ENCODE measurements at regions not wholly inside any gene's neighbourhood (a gene's known extent, or its start where the extent isn't known, plus 50 kb on each side); places are given as distances from the start of the nearest gene placed in this dataset.

- Histone ChIP-seq H3K27ac (ENCODE audit: insufficient read depth in 1 of 2, low read depth in 1 of 2, low read length in 2 of 2, poor library complexity in 1 of 2, severe bottlenecking in 2 of 2) (no peak overlapping the region), H3K4me1 (ENCODE audit: control extremely low read depth in 1 of 4, control insufficient read depth in 4 of 4, insufficient read depth in 4 of 4, low read length in 3 of 4) (no peaks in the 10 kb centered on the region), H3K36me3 (ENCODE audit: control insufficient read depth in 4 of 4, insufficient read depth in 4 of 4, low read length in 3 of 4) (no peaks in the 10 kb centered on the region), H3K4me3 (ENCODE audit: control insufficient read depth in 1 of 7, extremely low read depth in 1 of 7, insufficient read depth in 4 of 7, low read depth in 2 of 7, low read length in 6 of 7) (no peak overlapping the region), H3K9me3 (ENCODE audit: control extremely low read depth in 1 of 5, control insufficient read depth in 4 of 5, insufficient read depth in 2 of 5, low read depth in 1 of 5, low read length in 4 of 5) (peaks cover 0 to 2% (median 0%) of the 10 kb centered on the region in 5 experiments), H3K27me3 (replicated peaks in 2 of 5; ENCODE audit: control insufficient read depth in 4 of 5, insufficient read depth in 5 of 5, low read length in 4 of 5) (peaks cover 0 to 46% (median 15%) of the 10 kb centered on the region in 5 experiments)
- CTCF ChIA-PET, result no interaction called here
- WGBS (ENCODE audit: insufficient coverage), result 79% methylated on average over 3 of the region's 6 CpGs
- DNase-seq, result no peak
- POLR2A ChIA-PET, result no interaction called here
Observed at GRCh38 chr9:124101215-124101968, 89.8 kb downstream of the LHX2 start.

GRCh38 chr9:124101969-124102345 is 90.4 kb downstream of the LHX2 start:
- WGBS (ENCODE audit: insufficient coverage), result 55% methylated on average over 6 of the region's 7 CpGs
- POLR2A ChIA-PET, result no interaction called here
- CTCF ChIA-PET, result no interaction called here
- no peaks in the 10 kb centered on the region for H3K36me3 ChIP-seq (ENCODE audit: control insufficient read depth in 4 of 4, insufficient read depth in 4 of 4, low read length in 3 of 4)
- no peak for DNase-seq
- no peak overlapping the region for H3K4me3 ChIP-seq (ENCODE audit: control insufficient read depth in 1 of 7, extremely low read depth in 1 of 7, insufficient read depth in 4 of 7, low read depth in 2 of 7, low read length in 6 of 7)
- H3K9me3 ChIP-seq (ENCODE audit: control extremely low read depth in 1 of 5, control insufficient read depth in 4 of 5, insufficient read depth in 2 of 5, low read depth in 1 of 5, low read length in 4 of 5), result peaks cover 0 to 2% (median 0%) of the 10 kb centered on the region in 5 experiments
- no peak overlapping the region for H3K27ac ChIP-seq (ENCODE audit: insufficient read depth in 1 of 2, low read depth in 1 of 2, low read length in 2 of 2, poor library complexity in 1 of 2, severe bottlenecking in 2 of 2)
- no peaks in the 10 kb centered on the region for H3K4me1 ChIP-seq (ENCODE audit: control extremely low read depth in 1 of 4, control insufficient read depth in 4 of 4, insufficient read depth in 4 of 4, low read length in 3 of 4)
- H3K27me3 ChIP-seq (replicated peaks in 2 of 5; ENCODE audit: control insufficient read depth in 4 of 5, insufficient read depth in 5 of 5, low read length in 4 of 5), result peaks cover 0 to 44% (median 15%) of the 10 kb centered on the region in 5 experiments

GRCh38 chr9:124102363-124102762 is 90.8 kb downstream of the LHX2 start:
- 90% methylated on average over 1 of the region's 3 CpGs for WGBS (ENCODE audit: insufficient coverage)
- H3K4me1 ChIP-seq (ENCODE audit: control extremely low read depth in 1 of 4, control insufficient read depth in 4 of 4, insufficient read depth in 4 of 4, low read length in 3 of 4), result no peaks in the 10 kb centered on the region
- ChIA-PET POLR2A (no interaction called here), CTCF (no interaction called here)
- H3K4me3 ChIP-seq (ENCODE audit: control insufficient read depth in 1 of 7, extremely low read depth in 1 of 7, insufficient read depth in 4 of 7, low read depth in 2 of 7, low read length in 6 of 7), result no peak overlapping the region
- H3K27me3 ChIP-seq (replicated peaks in 2 of 5; ENCODE audit: control insufficient read depth in 4 of 5, insufficient read depth in 5 of 5, low read length in 4 of 5), result peaks cover 0 to 41% (median 15%) of the 10 kb centered on the region in 5 experiments
- peak in 2 of 3 donors; percentile 19 to 20 for DNase-seq
- no peak overlapping the region for H3K27ac ChIP-seq (ENCODE audit: insufficient read depth in 1 of 2, low read depth in 1 of 2, low read length in 2 of 2, poor library complexity in 1 of 2, severe bottlenecking in 2 of 2)
- peaks cover 0 to 2% (median 0%) of the 10 kb centered on the region in 5 experiments for H3K9me3 ChIP-seq (ENCODE audit: control extremely low read depth in 1 of 5, control insufficient read depth in 4 of 5, insufficient read depth in 2 of 5, low read depth in 1 of 5, low read length in 4 of 5)
- H3K36me3 ChIP-seq (ENCODE audit: control insufficient read depth in 4 of 4, insufficient read depth in 4 of 4, low read length in 3 of 4), result no peaks in the 10 kb centered on the region

- H3K27me3 ChIP-seq (replicated peaks in 2 of 5; ENCODE audit: control insufficient read depth in 4 of 5, insufficient read depth in 5 of 5, low read length in 4 of 5), result peaks cover 0 to 29% (median 12%) of the 10 kb centered on the region in 5 experiments
- WGBS (ENCODE audit: insufficient coverage), result 89% methylated on average over 3 of the region's 3 CpGs
- CTCF ChIA-PET, result interaction anchor here (1.0 kb wide), 1 partner anchor 9 kb away, joined by 3 read pairs; no protein-coding TSS in a partner anchor
- POLR2A ChIA-PET, result no interaction called here
- no peak for DNase-seq
- H3K36me3 ChIP-seq (ENCODE audit: control insufficient read depth in 4 of 4, insufficient read depth in 4 of 4, low read length in 3 of 4), result no peaks in the 10 kb centered on the region
- H3K9me3 ChIP-seq (ENCODE audit: control extremely low read depth in 1 of 5, control insufficient read depth in 4 of 5, insufficient read depth in 2 of 5, low read depth in 1 of 5, low read length in 4 of 5), result no peaks in the 10 kb centered on the region
- H3K4me1 ChIP-seq (ENCODE audit: control extremely low read depth in 1 of 4, control insufficient read depth in 4 of 4, insufficient read depth in 4 of 4, low read length in 3 of 4), result no peaks in the 10 kb centered on the region
- no peak overlapping the region for H3K27ac ChIP-seq (ENCODE audit: insufficient read depth in 1 of 2, low read depth in 1 of 2, low read length in 2 of 2, poor library complexity in 1 of 2, severe bottlenecking in 2 of 2)
- H3K4me3 ChIP-seq (ENCODE audit: control insufficient read depth in 1 of 7, extremely low read depth in 1 of 7, insufficient read depth in 4 of 7, low read depth in 2 of 7, low read length in 6 of 7), result no peak overlapping the region
Observed at GRCh38 chr9:124105266-124105665, 93.7 kb downstream of the LHX2 start.

- Histone ChIP-seq H3K27ac (ENCODE audit: insufficient read depth in 1 of 2, low read depth in 1 of 2, low read length in 2 of 2, poor library complexity in 1 of 2, severe bottlenecking in 2 of 2) (no peak overlapping the region), H3K36me3 (ENCODE audit: control insufficient read depth in 4 of 4, insufficient read depth in 4 of 4, low read length in 3 of 4) (no peaks in the 10 kb centered on the region), H3K27me3 (replicated peaks in 2 of 5; ENCODE audit: control insufficient read depth in 4 of 5, insufficient read depth in 5 of 5, low read length in 4 of 5) (peaks cover 0 to 15% (median 5%) of the 10 kb centered on the region in 5 experiments), H3K4me3 (ENCODE audit: control insufficient read depth in 1 of 7, extremely low read depth in 1 of 7, insufficient read depth in 4 of 7, low read depth in 2 of 7, low read length in 6 of 7) (no peak overlapping the region), H3K9me3 (ENCODE audit: control extremely low read depth in 1 of 5, control insufficient read depth in 4 of 5, insufficient read depth in 2 of 5, low read depth in 1 of 5, low read length in 4 of 5) (no peaks in the 10 kb centered on the region), H3K4me1 (ENCODE audit: control extremely low read depth in 1 of 4, control insufficient read depth in 4 of 4, insufficient read depth in 4 of 4, low read length in 3 of 4) (no peaks in the 10 kb centered on the region)
- POLR2A ChIA-PET, result no interaction called here
- 82% methylated on average over 4 of the region's 6 CpGs for WGBS (ENCODE audit: insufficient coverage)
- no peak for DNase-seq
- CTCF ChIA-PET, result no interaction called here
Observed at GRCh38 chr9:124108216-124108615, 96.6 kb downstream of the LHX2 start.

- Histone ChIP-seq H3K27ac (ENCODE audit: insufficient read depth in 1 of 2, low read depth in 1 of 2, low read length in 2 of 2, poor library complexity in 1 of 2, severe bottlenecking in 2 of 2) (no peak overlapping the region), H3K36me3 (ENCODE audit: control insufficient read depth in 4 of 4, insufficient read depth in 4 of 4, low read length in 3 of 4) (no peaks in the 10 kb centered on the region), H3K4me1 (ENCODE audit: control extremely low read depth in 1 of 4, control insufficient read depth in 4 of 4, insufficient read depth in 4 of 4, low read length in 3 of 4) (no peaks in the 10 kb centered on the region), H3K4me3 (ENCODE audit: control insufficient read depth in 1 of 7, extremely low read depth in 1 of 7, insufficient read depth in 4 of 7, low read depth in 2 of 7, low read length in 6 of 7) (no peak overlapping the region), H3K27me3 (replicated peaks in 2 of 5; ENCODE audit: control insufficient read depth in 4 of 5, insufficient read depth in 5 of 5, low read length in 4 of 5) (peaks cover 0 to 15% (median 7%) of the 10 kb centered on the region in 5 experiments), H3K9me3 (ENCODE audit: control extremely low read depth in 1 of 5, control insufficient read depth in 4 of 5, insufficient read depth in 2 of 5, low read depth in 1 of 5, low read length in 4 of 5) (no peaks in the 10 kb centered on the region)
- DNase-seq, result peak; percentile 70 to 87 (median 86)
- POLR2A ChIA-PET, result interaction anchor here (0.6 kb wide), 1 partner anchor 10 kb away, joined by 3 read pairs; no protein-coding TSS in a partner anchor
- WGBS (ENCODE audit: insufficient coverage), result 38% methylated on average over 16 of the region's 16 CpGs
- CTCF ChIA-PET, result interaction anchor here (1.2 to 1.5 kb wide), 2 partner anchors 13 to 17 kb away, joined by 3 to 7 read pairs; no protein-coding TSS in a partner anchor
Observed at GRCh38 chr9:124110307-124110915, 98.8 kb downstream of the LHX2 start.
